MM.1S (cell line): ENCODE measurements at regions not wholly inside any gene's neighbourhood (a gene's known extent, or its start where the extent isn't known, plus 50 kb on each side); places are given as distances from the start of the nearest gene placed in this dataset.

ENCODE experiments used
- EZH2phosphoT487 ChIP-seq: fragments of 300-600 bp; sonication (generic); IDR thresholded peaks from 2 replicates; pipeline ENCODE4 v1.6.1; 2018; ENCODE audit warnings: antibody characterized with exemption, low read length
- TF ChIP-seq, protein P1 (sequence below): fragments of 300-600 bp; sonication (generic); IDR thresholded peaks from 2 replicates; pipeline ENCODE4 v1.5.1; 2016; ENCODE audit warnings: antibody characterized with exemption, low read length, mixed read lengths

DNA sequence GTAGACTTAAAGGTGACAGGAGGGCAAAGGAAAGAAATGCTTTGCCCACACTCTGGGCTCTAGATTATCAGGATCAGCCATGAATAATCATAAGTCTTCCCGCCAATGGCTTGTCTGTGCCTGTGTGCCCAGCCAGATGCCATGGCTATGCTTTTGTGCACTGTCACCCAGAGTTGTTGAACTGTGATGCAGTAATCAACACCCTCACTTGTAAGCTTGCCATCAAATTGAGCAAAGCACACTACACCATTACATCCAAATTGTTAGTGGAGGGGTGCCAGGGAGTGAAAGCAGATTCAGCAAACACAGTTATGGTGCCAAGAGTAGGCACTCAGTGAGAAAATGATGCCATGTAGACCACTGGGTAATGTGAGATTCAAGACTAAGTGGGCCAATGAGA lies 845.3 kb upstream of the MIR17HG start:
- TF ChIP-seq, protein P1, sequence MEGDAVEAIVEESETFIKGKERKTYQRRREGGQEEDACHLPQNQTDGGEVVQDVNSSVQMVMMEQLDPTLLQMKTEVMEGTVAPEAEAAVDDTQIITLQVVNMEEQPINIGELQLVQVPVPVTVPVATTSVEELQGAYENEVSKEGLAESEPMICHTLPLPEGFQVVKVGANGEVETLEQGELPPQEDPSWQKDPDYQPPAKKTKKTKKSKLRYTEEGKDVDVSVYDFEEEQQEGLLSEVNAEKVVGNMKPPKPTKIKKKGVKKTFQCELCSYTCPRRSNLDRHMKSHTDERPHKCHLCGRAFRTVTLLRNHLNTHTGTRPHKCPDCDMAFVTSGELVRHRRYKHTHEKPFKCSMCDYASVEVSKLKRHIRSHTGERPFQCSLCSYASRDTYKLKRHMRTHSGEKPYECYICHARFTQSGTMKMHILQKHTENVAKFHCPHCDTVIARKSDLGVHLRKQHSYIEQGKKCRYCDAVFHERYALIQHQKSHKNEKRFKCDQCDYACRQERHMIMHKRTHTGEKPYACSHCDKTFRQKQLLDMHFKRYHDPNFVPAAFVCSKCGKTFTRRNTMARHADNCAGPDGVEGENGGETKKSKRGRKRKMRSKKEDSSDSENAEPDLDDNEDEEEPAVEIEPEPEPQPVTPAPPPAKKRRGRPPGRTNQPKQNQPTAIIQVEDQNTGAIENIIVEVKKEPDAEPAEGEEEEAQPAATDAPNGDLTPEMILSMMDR: no peak
- no peak for TF ChIP-seq EZH2phosphoT487
